ENCODE measurements at regions not wholly inside any gene's neighbourhood (a gene's known extent, or its start where the extent isn't known, plus 50 kb on each side); places are given as distances from the start of the nearest gene placed in this dataset.

GRCh38 chr7:142698429-142698828 lies 50.8 kb upstream of the PRSS1 start:
- FAIRE-seq (no peak), DNase-seq (ENCODE audit: insufficient read length, low spot score) (no peak)
- TF ChIP-seq POLR2A (IDR thresholded peaks at IDR 0.05; ENCODE audit: low read depth, low read length) = no peak

- TF ChIP-seq POLR2A (IDR thresholded peaks at IDR 0.05; ENCODE audit: low read depth, low read length) = no peak
- FAIRE-seq (no peak), DNase-seq (ENCODE audit: insufficient read length, low spot score) (no peak)
These were observed 52.0 kb upstream of the PRSS1 start for GRCh38 chr7:142697270-142697669.

GRCh38 chr7:142696456-142697179 lies 52.7 kb upstream of the PRSS1 start:
- no peak for FAIRE-seq
- DNase-seq (ENCODE audit: insufficient read length, low spot score) = no peak
- TF ChIP-seq POLR2A (IDR thresholded peaks at IDR 0.05; ENCODE audit: low read depth, low read length) = no peak

- DNase-seq (ENCODE audit: insufficient read length, low spot score) = no peak
- TF ChIP-seq POLR2A (IDR thresholded peaks at IDR 0.05; ENCODE audit: low read depth, low read length) = no peak
- no peak for FAIRE-seq
These were observed 55.4 kb upstream of the PRSS1 start for GRCh38 chr7:142693911-142694310.

GRCh38 chr7:142690554-142691182 lies 58.6 kb upstream of the PRSS1 start:
- no peak for TF ChIP-seq POLR2A (IDR thresholded peaks at IDR 0.05; ENCODE audit: low read depth, low read length)
- no peak for FAIRE-seq
- DNase-seq (ENCODE audit: insufficient read length, low spot score) = no peak

- TF ChIP-seq POLR2A (IDR thresholded peaks at IDR 0.05; ENCODE audit: low read depth, low read length) = no peak
- DNase-seq (ENCODE audit: insufficient read length, low spot score) = no peak
- no peak for FAIRE-seq
These were observed 59.7 kb upstream of the PRSS1 start for GRCh38 chr7:142689439-142690120.

GRCh38 chr7:142685877-142686508 lies 63.3 kb upstream of the PRSS1 start:
- no peak for FAIRE-seq
- DNase-seq (ENCODE audit: insufficient read length, low spot score) = no peak
- no peak for TF ChIP-seq POLR2A (IDR thresholded peaks at IDR 0.05; ENCODE audit: low read depth, low read length)

- no peak for TF ChIP-seq POLR2A (IDR thresholded peaks at IDR 0.05; ENCODE audit: low read depth, low read length)
- FAIRE-seq (no peak), DNase-seq (ENCODE audit: insufficient read length, low spot score) (no peak)
These were observed 67.8 kb upstream of the PRSS1 start for GRCh38 chr7:142681314-142682092.

GRCh38 chr7:142671506-142671905 lies 77.8 kb upstream of the PRSS1 start:
- DNase-seq (ENCODE audit: insufficient read length, low spot score) (no peak), FAIRE-seq (no peak)
- no peak for TF ChIP-seq POLR2A (IDR thresholded peaks at IDR 0.05; ENCODE audit: low read depth, low read length)

- FAIRE-seq = no peak
- no peak for TF ChIP-seq POLR2A (IDR thresholded peaks at IDR 0.05; ENCODE audit: low read depth, low read length)
- DNase-seq (ENCODE audit: insufficient read length, low spot score) = no peak
These were observed 78.8 kb upstream of the PRSS1 start for GRCh38 chr7:142670511-142670910.

GRCh38 chr7:142669074-142669654 lies 80.1 kb upstream of the PRSS1 start:
- FAIRE-seq (no peak), DNase-seq (ENCODE audit: insufficient read length, low spot score) (no peak)
- TF ChIP-seq POLR2A (IDR thresholded peaks at IDR 0.05; ENCODE audit: low read depth, low read length) = no peak

GRCh38 chr7:142668495-142668894 lies 80.8 kb upstream of the PRSS1 start:
- TF ChIP-seq POLR2A (IDR thresholded peaks at IDR 0.05; ENCODE audit: low read depth, low read length) = no peak
- DNase-seq (ENCODE audit: insufficient read length, low spot score) (no peak), FAIRE-seq (no peak)

GRCh38 chr7:142657376-142657775 lies 91.9 kb upstream of the PRSS1 start:
- no peak for FAIRE-seq
- no peak for TF ChIP-seq POLR2A (IDR thresholded peaks at IDR 0.05; ENCODE audit: low read depth, low read length)
- DNase-seq (ENCODE audit: insufficient read length, low spot score) = no peak
